SIG-M5 treated with dmso at 0.1 percent for 504 hours (cell line): ENCODE measurements at regions not wholly inside any gene's neighbourhood (a gene's known extent, or its start where the extent isn't known, plus 50 kb on each side); places are given as distances from the start of the nearest gene placed in this dataset.

ENCODE experiments used
- DNase-seq: peaks from one replicate; lab custom pipeline; 2025; ENCODE audit not compliant: unreplicated experiment; lab: John Stamatoyannopoulos, UW

GRCh38 chr10:47225219-47225927 is 74.6 kb upstream of the GDF10 start:
- DNase-seq, result no peak

- DNase-seq, result no peak
Measured at GRCh38 chr10:47225928-47226645, 73.9 kb upstream of the GDF10 start.

- no peak for DNase-seq
Measured at GRCh38 chr10:47230482-47230881, 69.5 kb upstream of the GDF10 start.

GRCh38 chr10:47230957-47231356 is 69.0 kb upstream of the GDF10 start:
- no peak for DNase-seq

- no peak for DNase-seq
Measured at GRCh38 chr10:47231414-47231813, 68.6 kb upstream of the GDF10 start.

GRCh38 chr10:47233631-47234030 is 66.4 kb upstream of the GDF10 start:
- DNase-seq, result no peak

- DNase-seq, result no peak
Measured at GRCh38 chr10:47235484-47235883, 64.5 kb upstream of the GDF10 start.

GRCh38 chr10:47237316-47238260 is 62.4 kb upstream of the GDF10 start:
- DNase-seq, result no peak

- DNase-seq, result no peak
Measured at GRCh38 chr10:47238331-47239095, 61.5 kb upstream of the GDF10 start.

- no peak for DNase-seq
Measured at GRCh38 chr10:47239211-47239610, 60.8 kb upstream of the GDF10 start.

- no peak for DNase-seq
Measured at GRCh38 chr10:47240173-47240572, 59.8 kb upstream of the GDF10 start.

GRCh38 chr10:47241256-47241655 is 58.7 kb upstream of the GDF10 start:
- DNase-seq, result no peak

- DNase-seq, result no peak
Measured at GRCh38 chr10:47241946-47242867, 57.8 kb upstream of the GDF10 start.

- DNase-seq, result no peak
Measured at GRCh38 chr10:47243356-47243755, 56.6 kb upstream of the GDF10 start.

GRCh38 chr10:47243791-47244190 is 56.2 kb upstream of the GDF10 start:
- DNase-seq, result peak; percentile 93

GRCh38 chr10:47244560-47245500 is 55.2 kb upstream of the GDF10 start:
- no peak for DNase-seq

- no peak for DNase-seq
Measured at GRCh38 chr10:47245731-47246350, 54.2 kb upstream of the GDF10 start.
